Aorta (tissue), 5 donors: ENCODE measurements at regions not wholly inside any gene's neighbourhood (a gene's known extent, or its start where the extent isn't known, plus 50 kb on each side); places are given as distances from the start of the nearest gene placed in this dataset.

Experiments used
- ATAC-seq: fragments of 200-7000 bp; cut with Tn5 transposase; one replicate; pipeline ENCODE4 v1.9.1; 2022; ENCODE audit warnings: moderate library complexity; ENCODE audit not compliant: low FRiP score
- DNase-seq, 2 donors: peaks; one replicate each; pipeline ENCODE4 v3.0.0-alpha.2; 2020
- H3K27ac ChIP-seq, 2 donors: one replicate each; pipeline ENCODE4 v1.5.1; 2013; ENCODE audit warnings: low read length in 2 of 2, mild to moderate bottlenecking in 2 of 2, moderate library complexity in 2 of 2, control low read depth in 1 of 2, inconsistent platforms in 1 of 2, low read depth in 1 of 2
- H3K27me3 ChIP-seq, 2 donors: one replicate each; pipeline ENCODE4 v1.6.1; 2013; ENCODE audit warnings: control low read depth in 1 of 2, low read length in 1 of 2, mild to moderate bottlenecking in 1 of 2, moderate library complexity in 1 of 2; ENCODE audit not compliant: insufficient read depth in 2 of 2, control insufficient read depth in 1 of 2
- H3K36me3 ChIP-seq, 2 donors: one replicate each; pipeline ENCODE4 v1.6.1; 2013; ENCODE audit warnings: control low read depth in 1 of 2, low read length in 1 of 2, mild to moderate bottlenecking in 1 of 2; ENCODE audit not compliant: insufficient read depth in 2 of 2, control insufficient read depth in 1 of 2
- H3K4me1 ChIP-seq, 2 donors: one replicate each; pipeline ENCODE4 v1.6.1; 2013; ENCODE audit warnings: low read length in 2 of 2, control low read depth in 1 of 2, mild to moderate bottlenecking in 1 of 2, moderate library complexity in 1 of 2; ENCODE audit not compliant: insufficient read depth in 2 of 2, control insufficient read depth in 1 of 2
- H3K4me3 ChIP-seq, 2 donors: one replicate each; pipeline ENCODE4 v1.5.1; 2013; ENCODE audit warnings: low read length in 2 of 2, control low read depth in 1 of 2, mild to moderate bottlenecking in 1 of 2
- H3K9me3 ChIP-seq: one replicate; pipeline ENCODE4 v1.6.1; 2013; ENCODE audit warnings: mild to moderate bottlenecking, low read length; ENCODE audit not compliant: control insufficient read depth
- WGBS, 2 donors: extraction: QIAGEN DNeasy Blood & Tissue Kit; methylation state at CpG; one replicate each; pipeline ENCODE4 v1.1.7; 2013; 5-methylcytosine and 5-hydroxymethylcytosine counted together
- intact Hi-C, 2 donors: fragments of 100-400 bp; cut with DNase I; formaldehyde crosslinking; loops; one replicate each; pipeline versions ENCODE4 v1.14.2 to v1.15.0; 2022
- donor health status: healthy with polysubstance abuse.
- donor health status: Bipolar disorder and iron deficiency.
- donor health status: DM: no; HTN: no; CAD: no.
- donor health status: DM: no; HTN: no; CAD: no.
- donor health status: DM: yes; HTN: yes; CAD: no.

DNA sequence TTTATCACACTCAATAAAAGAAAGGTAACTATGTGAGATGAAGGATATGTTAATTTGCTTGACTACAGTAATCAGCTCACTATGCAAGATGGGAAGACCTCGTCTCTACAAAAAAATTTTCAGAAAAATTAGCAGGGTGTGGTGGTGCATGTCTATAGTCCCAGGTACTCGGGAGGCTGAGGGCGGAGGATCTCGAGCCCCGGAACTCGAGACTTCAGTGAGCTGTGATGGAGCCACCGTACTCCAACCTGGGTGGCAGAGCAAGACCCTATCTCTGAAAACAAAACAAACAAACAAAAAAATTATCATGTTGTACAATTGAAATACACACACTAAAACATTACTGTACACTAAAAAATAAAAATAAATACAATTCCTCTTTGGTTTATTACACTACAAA, 376.7 kb upstream of the KLHL1 start:
- Histone ChIP-seq H3K4me3 (no peak overlapping the region), H3K27me3 (no peaks in the 10 kb centered on the region), H3K9me3 (no peaks in the 10 kb centered on the region), H3K36me3 (no peaks in the 10 kb centered on the region), H3K27ac (no peak overlapping the region), H3K4me1 (no peaks in the 10 kb centered on the region)
- DNase-seq: no peak
- 92% methylated on average over 7 of the region's 7 CpGs for WGBS, 2 donors
- intact Hi-C loops: no loop called here
- no peak for ATAC-seq

- Histone ChIP-seq H3K4me3 (no peak overlapping the region), H3K36me3 (no peaks in the 10 kb centered on the region), H3K27me3 (no peaks in the 10 kb centered on the region), H3K4me1 (no peaks in the 10 kb centered on the region), H3K9me3 (no peaks in the 10 kb centered on the region), H3K27ac (no peak overlapping the region)
- 92 to 93% methylated on average over 1 of the region's 1 CpG for WGBS, 2 donors
- intact Hi-C loops: no loop called here
- ATAC-seq (no peak), DNase-seq (no peak)
These were observed 375.5 kb upstream of the KLHL1 start for GRCh38 chr13:70483599-70484276.

DNA sequence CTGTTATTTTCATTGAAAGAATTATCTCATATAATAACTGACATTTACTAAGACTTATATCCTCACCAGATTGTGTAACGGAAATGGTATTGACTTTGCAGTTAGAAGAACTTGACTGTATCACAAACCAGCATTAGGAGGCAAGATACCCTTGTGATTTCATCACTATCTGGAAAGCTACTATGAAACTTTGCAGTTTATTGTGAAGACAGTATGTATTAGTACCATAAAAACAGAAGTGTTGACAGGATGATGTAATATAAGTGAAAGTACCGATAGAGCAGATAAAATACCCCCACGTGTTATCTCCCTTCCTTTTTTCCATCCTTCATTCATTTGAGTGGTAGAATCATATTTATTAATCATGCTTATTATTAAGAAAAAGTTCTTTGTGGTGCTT, 365.7 kb upstream of the KLHL1 start:
- intact Hi-C loops: no loop called here
- Histone ChIP-seq H3K4me1 (no peaks in the 10 kb centered on the region), H3K27me3 (no peaks in the 10 kb centered on the region), H3K36me3 (no peaks in the 10 kb centered on the region), H3K27ac (no peak overlapping the region), H3K9me3 (no peaks in the 10 kb centered on the region), H3K4me3 (no peak overlapping the region)
- DNase-seq (no peak), ATAC-seq (no peak)
- 29 to 41% methylated on average over 3 of the region's 3 CpGs for WGBS, 2 donors

DNA sequence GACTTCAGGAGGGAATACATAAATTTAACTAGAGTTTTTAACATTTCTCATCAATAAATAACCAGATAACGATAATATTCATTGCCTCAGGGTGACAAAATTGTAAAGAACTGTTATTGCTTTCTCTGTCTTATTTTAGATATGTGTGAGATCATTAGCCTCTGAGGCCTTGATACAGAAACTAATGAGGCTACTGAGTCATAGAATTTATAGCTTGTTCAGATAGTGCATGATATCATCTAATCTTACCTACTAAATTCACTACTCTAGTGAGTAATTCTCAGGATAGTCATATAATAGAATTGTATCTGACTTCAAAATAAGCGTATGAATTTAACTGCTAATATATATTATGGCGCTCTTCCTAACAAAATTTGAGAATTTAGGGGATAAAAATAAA, 360.8 kb upstream of the KLHL1 start:
- Histone ChIP-seq H3K27ac (no peak overlapping the region), H3K9me3 (no peaks in the 10 kb centered on the region), H3K36me3 (no peaks in the 10 kb centered on the region), H3K27me3 (no peaks in the 10 kb centered on the region), H3K4me3 (no peak overlapping the region), H3K4me1 (no peaks in the 10 kb centered on the region)
- 90 to 91% methylated on average over 3 of the region's 3 CpGs for WGBS, 2 donors
- DNase-seq (no peak), ATAC-seq (no peak)
- intact Hi-C loops: no loop called here

- no peak overlapping the region for H3K27ac ChIP-seq
- no peaks in the 10 kb centered on the region for H3K36me3 ChIP-seq
- ATAC-seq (no peak), DNase-seq (no peak)
- no peaks in the 10 kb centered on the region for H3K4me1 ChIP-seq
- intact Hi-C loops: no loop called here
- H3K27me3 ChIP-seq: no peaks in the 10 kb centered on the region
- no peak overlapping the region for H3K4me3 ChIP-seq
- 24 to 30% methylated on average over 1 of the region's 1 CpG for WGBS, 2 donors
- no peaks in the 10 kb centered on the region for H3K9me3 ChIP-seq
These were observed 349.2 kb upstream of the KLHL1 start for GRCh38 chr13:70457474-70457873.

- WGBS, 2 donors: 71 to 82% methylated on average over 2 of the region's 2 CpGs
- Histone ChIP-seq H3K4me1 (no peaks in the 10 kb centered on the region), H3K4me3 (no peak overlapping the region), H3K36me3 (no peaks in the 10 kb centered on the region), H3K27ac (no peak overlapping the region), H3K9me3 (no peaks in the 10 kb centered on the region), H3K27me3 (no peaks in the 10 kb centered on the region)
- intact Hi-C loops: no loop called here
- DNase-seq (no peak), ATAC-seq (no peak)
These were observed 340.6 kb upstream of the KLHL1 start for GRCh38 chr13:70448820-70449219.

DNA sequence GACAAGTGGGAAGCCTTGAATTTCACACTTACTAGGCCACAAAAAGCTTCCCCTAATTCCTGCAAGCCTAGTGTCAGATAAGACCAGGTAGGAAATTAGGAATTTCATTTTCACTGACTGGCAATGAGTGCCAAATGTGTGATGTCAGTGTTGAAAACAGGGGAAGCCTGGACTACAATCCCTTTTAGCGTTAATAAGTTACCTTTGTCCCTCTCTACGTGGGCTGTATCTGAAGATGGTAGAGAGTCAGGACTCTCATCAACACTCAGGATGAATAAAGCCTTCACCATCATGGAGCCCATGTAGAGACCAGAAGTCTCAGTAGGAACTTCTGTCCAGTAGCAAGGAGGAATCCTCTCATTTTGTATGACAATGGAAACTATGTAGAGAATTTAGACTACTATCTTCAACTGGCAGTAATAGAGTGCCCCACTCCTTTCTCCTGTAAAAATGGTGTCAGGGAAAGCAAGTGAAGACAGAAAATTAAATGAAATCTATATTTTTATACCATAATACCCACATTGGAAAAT, 324.1 kb upstream of the KLHL1 start:
- Histone ChIP-seq H3K4me1 (no peaks in the 10 kb centered on the region), H3K9me3 (no peaks in the 10 kb centered on the region), H3K4me3 (no peak overlapping the region), H3K36me3 (no peaks in the 10 kb centered on the region), H3K27me3 (no peaks in the 10 kb centered on the region), H3K27ac (no peak overlapping the region)
- intact Hi-C loops: no loop called here
- 81 to 82% methylated on average over 2 of the region's 2 CpGs for WGBS, 2 donors
- DNase-seq (no peak), ATAC-seq (no peak)

GRCh38 chr13:70430256-70430655, 322.0 kb upstream of the KLHL1 start:
- no peak overlapping the region for H3K4me3 ChIP-seq
- ATAC-seq: no peak
- intact Hi-C loops: no loop called here
- no peak for DNase-seq
- no peaks in the 10 kb centered on the region for H3K9me3 ChIP-seq
- H3K27ac ChIP-seq: no peak overlapping the region
- no peaks in the 10 kb centered on the region for H3K27me3 ChIP-seq
- no peaks in the 10 kb centered on the region for H3K4me1 ChIP-seq
- H3K36me3 ChIP-seq: no peaks in the 10 kb centered on the region

GRCh38 chr13:70424928-70425327, 316.7 kb upstream of the KLHL1 start:
- ATAC-seq (no peak), DNase-seq (no peak)
- no peak overlapping the region for H3K4me3 ChIP-seq
- no peak overlapping the region for H3K27ac ChIP-seq
- no peaks in the 10 kb centered on the region for H3K27me3 ChIP-seq
- H3K36me3 ChIP-seq: no peaks in the 10 kb centered on the region
- H3K9me3 ChIP-seq: no peaks in the 10 kb centered on the region
- intact Hi-C loops: no loop called here
- no peaks in the 10 kb centered on the region for H3K4me1 ChIP-seq
